ENCODE measurements at regions not wholly inside any gene's neighbourhood (a gene's known extent, or its start where the extent isn't known, plus 50 kb on each side); places are given as distances from the start of the nearest gene placed in this dataset.

DNA sequence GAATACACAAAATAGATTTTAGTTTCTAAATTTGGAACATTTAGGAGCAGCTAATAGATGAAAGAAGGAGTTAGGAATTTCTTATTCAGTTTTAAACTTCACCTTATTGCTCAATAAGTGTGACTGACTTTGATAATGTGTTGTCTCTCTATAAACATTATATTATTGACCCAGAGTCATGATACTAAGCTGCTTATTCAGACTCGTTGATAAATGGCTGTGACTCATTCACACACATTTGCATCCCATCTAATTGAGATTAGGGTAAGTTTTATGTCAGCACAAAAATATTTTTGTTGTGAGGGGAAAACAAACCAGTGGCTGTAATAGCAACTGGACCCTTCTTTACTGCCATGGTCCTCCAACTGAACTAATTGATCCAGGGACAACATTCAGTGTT lies 137.6 kb downstream of the GOLIM4 start:
- Histone ChIP-seq H3K4me1 (no peaks in the 10 kb centered on the region), H3K4me3 (no peak overlapping the region), H3K27me3 (ENCODE audit: low read depth) (no peaks in the 10 kb centered on the region), H3K9me3 (no peaks in the 10 kb centered on the region), H3K36me3 (replicated peaks) (no peaks in the 10 kb centered on the region)
- no peak for DNase-seq (ENCODE audit: low spot score in 2 of 2)
- in situ Hi-C loops (cut with MboI; ENCODE audit: low sequenced_read_pairs), result no loop called here

GRCh38 chr3:167952969-167953368 lies 142.8 kb downstream of the GOLIM4 start:
- no peaks in the 10 kb centered on the region for H3K36me3 ChIP-seq (replicated peaks)
- in situ Hi-C loops (cut with MboI; ENCODE audit: low sequenced_read_pairs), result no loop called here
- H3K9me3 ChIP-seq, result no peaks in the 10 kb centered on the region
- peak in 1 of 2 experiments; percentile 7 for DNase-seq (ENCODE audit: low spot score in 2 of 2)
- no peaks in the 10 kb centered on the region for H3K27me3 ChIP-seq (ENCODE audit: low read depth)
- no peaks in the 10 kb centered on the region for H3K4me1 ChIP-seq
- no peak overlapping the region for H3K4me3 ChIP-seq

DNA sequence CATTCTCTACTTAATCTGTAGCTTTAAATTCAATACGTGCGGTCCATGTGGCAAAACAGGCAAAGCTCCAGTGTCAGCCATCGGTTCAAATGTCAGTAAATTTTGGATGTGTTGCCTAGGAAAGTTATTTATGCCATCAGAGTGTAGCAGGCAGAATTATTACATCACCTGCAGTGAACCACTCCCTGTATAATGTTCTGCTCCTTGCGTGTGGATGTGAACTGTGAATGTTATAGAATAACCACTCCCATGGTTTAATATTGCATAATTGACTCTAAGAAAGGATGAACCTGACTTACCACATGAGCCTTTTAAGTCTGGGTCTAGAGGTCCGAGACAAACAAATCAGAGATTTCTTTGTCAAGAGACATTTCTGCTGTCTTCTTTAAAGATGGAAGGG lies 145.5 kb downstream of the GOLIM4 start:
- in situ Hi-C loops (cut with MboI; ENCODE audit: low sequenced_read_pairs), result no loop called here
- no peak for DNase-seq (ENCODE audit: low spot score in 2 of 2)
- no peak overlapping the region for H3K4me3 ChIP-seq
- H3K9me3 ChIP-seq, result no peaks in the 10 kb centered on the region
- H3K4me1 ChIP-seq, result no peaks in the 10 kb centered on the region
- H3K36me3 ChIP-seq (replicated peaks), result no peaks in the 10 kb centered on the region
- peaks cover 3% of the 10 kb centered on the region; the same call in 1 of the 2 replicates for H3K27me3 ChIP-seq (ENCODE audit: low read depth)

DNA sequence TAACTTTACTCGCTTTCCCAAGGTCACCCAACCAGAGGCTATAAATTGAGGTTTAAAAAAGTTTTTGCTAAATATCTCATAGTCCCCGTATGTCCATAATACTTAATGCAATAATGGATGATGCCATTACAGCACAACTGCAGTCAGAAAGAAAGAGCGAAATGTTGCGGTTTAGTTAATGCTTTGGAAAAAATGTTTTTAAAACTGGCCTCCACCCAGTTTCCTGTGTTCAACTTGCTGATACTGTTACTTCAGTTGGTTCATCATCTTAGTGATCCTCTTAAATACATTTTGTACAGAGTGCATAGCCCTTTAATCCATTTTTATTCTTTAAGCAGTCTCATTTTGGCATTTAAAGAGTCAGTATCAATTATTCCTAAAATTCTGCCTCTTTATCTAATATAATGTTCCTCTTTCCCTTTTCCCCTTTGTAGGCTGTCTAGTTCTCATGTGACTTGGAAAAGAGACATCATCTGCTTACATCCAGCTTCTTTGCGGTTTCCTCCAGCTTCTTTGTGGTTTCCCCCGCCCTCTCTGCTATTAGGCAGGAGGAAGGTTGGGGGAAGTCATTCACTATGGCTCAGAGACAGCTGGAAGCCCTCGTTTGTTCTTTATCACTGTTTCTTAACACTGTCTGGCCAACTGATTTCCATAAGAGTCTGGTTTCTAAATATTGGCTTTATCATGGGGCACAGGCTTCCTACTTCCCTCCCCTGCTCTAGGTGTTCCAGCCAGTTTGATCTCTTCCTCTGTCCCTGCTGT lies 154.3 kb downstream of the GOLIM4 start:
- Histone ChIP-seq H3K9me3 (no peaks in the 10 kb centered on the region), H3K36me3 (replicated peaks) (no peaks in the 10 kb centered on the region), H3K4me1 (no peaks in the 10 kb centered on the region), H3K27me3 (ENCODE audit: low read depth) (peaks cover 13% of the 10 kb centered on the region; the same call in 1 of the 2 replicates), H3K4me3 (no peak overlapping the region)
- in situ Hi-C loops (cut with MboI; ENCODE audit: low sequenced_read_pairs), result no loop called here
- peak in 1 of 2 experiments; percentile 9 for DNase-seq (ENCODE audit: low spot score in 2 of 2)

GRCh38 chr3:167940241-167940640 lies 155.5 kb downstream of the GOLIM4 start:
- Histone ChIP-seq H3K27me3 (ENCODE audit: low read depth) (peaks cover 10% of the 10 kb centered on the region; the same call in 1 of the 2 replicates), H3K9me3 (no peaks in the 10 kb centered on the region), H3K4me3 (no peak overlapping the region), H3K4me1 (no peaks in the 10 kb centered on the region), H3K36me3 (replicated peaks) (no peaks in the 10 kb centered on the region)
- in situ Hi-C loops (cut with MboI; ENCODE audit: low sequenced_read_pairs), result no loop called here
- DNase-seq (ENCODE audit: low spot score in 2 of 2), result no peak

- Histone ChIP-seq H3K27me3 (ENCODE audit: low read depth) (no peaks in the 10 kb centered on the region; the same call in 1 of the 2 replicates), H3K4me1 (no peaks in the 10 kb centered on the region), H3K36me3 (replicated peaks) (no peaks in the 10 kb centered on the region), H3K9me3 (no peaks in the 10 kb centered on the region), H3K4me3 (no peak overlapping the region)
- no peak for DNase-seq (ENCODE audit: low spot score in 2 of 2)
- in situ Hi-C loops (cut with MboI; ENCODE audit: low sequenced_read_pairs), result no loop called here
These were observed 157.2 kb downstream of the GOLIM4 start for GRCh38 chr3:167938516-167938915.

DNA sequence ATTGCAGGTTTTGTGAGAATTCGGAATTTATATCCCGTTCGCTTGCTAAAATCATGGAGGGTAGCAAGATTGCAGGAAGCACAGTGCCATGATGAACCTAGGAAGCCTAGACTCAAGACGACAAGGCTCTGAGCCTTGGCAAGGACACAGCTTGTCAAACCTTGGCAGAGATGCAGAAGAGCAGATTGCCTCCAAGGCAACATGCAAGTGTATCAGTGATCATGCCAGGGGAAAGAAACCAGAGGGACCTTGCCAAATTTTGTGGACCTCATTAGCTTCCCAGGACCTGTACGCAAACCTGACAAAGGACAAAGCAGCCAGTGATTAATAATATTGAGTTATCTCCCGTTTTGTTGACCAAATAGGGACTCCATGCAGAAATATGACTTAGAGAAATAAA lies 159.7 kb downstream of the GOLIM4 start:
- Histone ChIP-seq H3K36me3 (replicated peaks) (no peaks in the 10 kb centered on the region), H3K4me3 (no peak overlapping the region), H3K4me1 (no peaks in the 10 kb centered on the region), H3K9me3 (no peaks in the 10 kb centered on the region), H3K27me3 (ENCODE audit: low read depth) (no peaks in the 10 kb centered on the region)
- no peak for DNase-seq (ENCODE audit: low spot score in 2 of 2)
- in situ Hi-C loops (cut with MboI; ENCODE audit: low sequenced_read_pairs), result no loop called here

- no peak for DNase-seq (ENCODE audit: low spot score in 2 of 2)
- in situ Hi-C loops (cut with MboI; ENCODE audit: low sequenced_read_pairs), result no loop called here
- no peaks in the 10 kb centered on the region for H3K27me3 ChIP-seq (ENCODE audit: low read depth)
These were observed 165.3 kb downstream of the GOLIM4 start for GRCh38 chr3:167930453-167930852.

DNA sequence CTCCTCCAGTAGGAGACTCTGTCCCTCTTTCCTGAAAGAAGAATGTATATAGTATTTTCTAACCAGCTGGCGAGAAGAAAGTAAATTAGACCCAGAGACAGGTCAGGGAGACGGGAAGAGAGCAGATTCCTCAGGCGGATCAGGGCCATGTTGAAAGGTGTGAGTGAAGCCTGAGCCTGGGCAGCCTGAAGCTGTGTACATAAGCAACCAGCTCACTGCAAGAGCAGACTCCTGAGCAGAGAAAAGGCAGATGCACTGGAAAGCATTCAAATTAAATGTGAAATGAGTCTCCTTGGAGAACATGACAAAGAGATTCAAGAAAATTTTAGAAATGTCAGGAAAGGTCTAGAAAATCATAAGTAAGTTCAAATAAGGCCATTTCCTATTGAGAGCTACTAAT lies 165.8 kb downstream of the GOLIM4 start:
- H3K36me3 ChIP-seq (replicated peaks), result no peaks in the 10 kb centered on the region
- no peaks in the 10 kb centered on the region for H3K9me3 ChIP-seq
- DNase-seq (ENCODE audit: low spot score in 2 of 2), result no peak
- H3K4me1 ChIP-seq, result no peaks in the 10 kb centered on the region
- in situ Hi-C loops (cut with MboI; ENCODE audit: low sequenced_read_pairs), result no loop called here
- H3K4me3 ChIP-seq, result no peak overlapping the region
- no peaks in the 10 kb centered on the region for H3K27me3 ChIP-seq (ENCODE audit: low read depth)

More at GRCh38 chr3:167930453-167930852, 165.3 kb downstream of the GOLIM4 start:
- no peaks in the 10 kb centered on the region for H3K9me3 ChIP-seq
- H3K4me1 ChIP-seq, result no peaks in the 10 kb centered on the region
- H3K4me3 ChIP-seq, result no peak overlapping the region
- no peaks in the 10 kb centered on the region for H3K36me3 ChIP-seq (replicated peaks)

- H3K9me3 ChIP-seq, result no peaks in the 10 kb centered on the region
- DNase-seq (ENCODE audit: low spot score in 2 of 2), result no peak
- H3K27me3 ChIP-seq (ENCODE audit: low read depth), result 0 out of 2 replicates have a peak, but pooled peaks cover 6% of the 10 kb centered on the region
- no peaks in the 10 kb centered on the region for H3K4me1 ChIP-seq
- H3K36me3 ChIP-seq (replicated peaks), result no peaks in the 10 kb centered on the region
- H3K4me3 ChIP-seq, result no peak overlapping the region
- in situ Hi-C loops (cut with MboI; ENCODE audit: low sequenced_read_pairs), result no loop called here
These were observed 167.3 kb downstream of the GOLIM4 start for GRCh38 chr3:167928381-167928780.

DNA sequence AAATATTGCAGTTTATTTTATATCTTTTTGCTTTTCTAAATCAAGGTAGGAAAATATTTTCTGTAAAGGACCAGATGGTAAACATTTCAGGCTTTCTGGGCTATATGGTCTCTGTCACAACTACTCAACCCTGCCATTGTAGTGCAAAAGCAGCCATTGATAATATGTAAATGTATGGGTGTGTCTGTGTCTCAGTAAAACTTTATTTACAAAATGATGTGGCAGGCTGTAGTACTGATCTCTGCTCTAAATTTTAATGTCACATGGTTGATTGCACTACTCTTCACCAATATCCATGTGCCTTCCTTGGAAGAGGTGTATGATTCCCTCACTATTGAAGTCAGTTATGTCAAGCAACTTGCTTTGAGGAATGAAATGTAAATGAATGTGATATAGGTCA lies 175.0 kb downstream of the GOLIM4 start:
- Histone ChIP-seq H3K4me3 (no peak overlapping the region), H3K4me1 (no peaks in the 10 kb centered on the region), H3K36me3 (replicated peaks) (no peaks in the 10 kb centered on the region), H3K9me3 (no peaks in the 10 kb centered on the region), H3K27me3 (ENCODE audit: low read depth) (0 out of 2 replicates have a peak, but pooled peaks cover 6% of the 10 kb centered on the region)
- in situ Hi-C loops (cut with MboI; ENCODE audit: low sequenced_read_pairs), result no loop called here
- no peak for DNase-seq (ENCODE audit: low spot score in 2 of 2)

DNA sequence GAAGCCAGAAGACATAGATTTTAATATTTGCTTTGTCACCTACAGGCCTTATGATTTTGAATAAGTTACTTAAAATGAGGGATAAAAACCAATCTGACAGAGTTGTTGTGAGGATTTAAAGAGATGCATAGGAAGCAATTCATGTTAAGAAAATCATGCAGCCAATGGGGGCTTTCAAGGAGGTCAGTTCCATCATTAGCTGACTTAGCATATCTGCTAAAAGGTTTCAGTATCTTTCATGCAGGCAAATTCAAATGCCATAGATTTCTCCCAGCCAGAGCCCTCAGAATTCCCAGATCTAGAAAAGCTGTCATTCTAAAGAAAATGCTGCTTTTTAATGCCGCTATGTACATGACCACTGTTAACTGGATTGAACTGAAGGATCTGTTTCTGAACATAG lies 176.1 kb downstream of the GOLIM4 start:
- H3K9me3 ChIP-seq, result no peaks in the 10 kb centered on the region
- in situ Hi-C loops (cut with MboI; ENCODE audit: low sequenced_read_pairs), result no loop called here
- DNase-seq (ENCODE audit: low spot score in 2 of 2), result no peak
- H3K36me3 ChIP-seq (replicated peaks), result no peaks in the 10 kb centered on the region
- H3K4me1 ChIP-seq, result no peaks in the 10 kb centered on the region
- H3K27me3 ChIP-seq (ENCODE audit: low read depth), result 0 out of 2 replicates have a peak, but pooled peaks cover 3% of the 10 kb centered on the region
- no peak overlapping the region for H3K4me3 ChIP-seq

DNA sequence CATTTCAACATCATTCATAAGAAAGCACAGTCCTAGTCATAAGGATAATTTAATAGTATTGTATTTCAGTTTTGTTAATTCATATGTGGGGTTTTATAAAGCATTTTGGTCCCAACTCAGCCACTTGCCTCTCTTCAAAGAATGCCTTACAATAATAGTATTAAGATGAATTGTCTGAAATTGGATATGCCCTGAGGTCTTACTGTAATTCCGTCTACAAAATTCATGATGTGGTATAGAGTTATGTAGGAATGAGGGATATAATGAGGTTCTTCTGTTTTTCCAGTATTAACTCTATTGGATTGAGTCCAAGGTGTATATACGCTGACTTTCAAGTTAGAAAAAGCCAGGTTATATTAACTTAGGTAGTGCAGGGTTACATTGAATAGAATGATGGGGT lies 177.0 kb downstream of the GOLIM4 start:
- H3K4me1 ChIP-seq, result no peaks in the 10 kb centered on the region
- DNase-seq (ENCODE audit: low spot score in 2 of 2), result peak in 1 of 2 experiments; percentile 19
- peaks cover under 1% of the 10 kb centered on the region; the same call in 1 of the 2 replicates for H3K27me3 ChIP-seq (ENCODE audit: low read depth)
- H3K36me3 ChIP-seq (replicated peaks), result no peaks in the 10 kb centered on the region
- no peaks in the 10 kb centered on the region for H3K9me3 ChIP-seq
- H3K4me3 ChIP-seq, result no peak overlapping the region
- in situ Hi-C loops (cut with MboI; ENCODE audit: low sequenced_read_pairs), result no loop called here

GRCh38 chr3:167918008-167918596 lies 177.6 kb downstream of the GOLIM4 start:
- in situ Hi-C loops (cut with MboI; ENCODE audit: low sequenced_read_pairs), result no loop called here
- peaks cover 3% of the 10 kb centered on the region; the same call in 1 of the 2 replicates for H3K27me3 ChIP-seq (ENCODE audit: low read depth)
- H3K36me3 ChIP-seq (replicated peaks), result no peaks in the 10 kb centered on the region

More at GRCh38 chr3:167918008-167918596, 177.6 kb downstream of the GOLIM4 start:
- no peak for DNase-seq (ENCODE audit: low spot score in 2 of 2)
- Histone ChIP-seq H3K4me1 (no peaks in the 10 kb centered on the region), H3K9me3 (no peaks in the 10 kb centered on the region), H3K4me3 (no peak overlapping the region)
